ENCODE measurements at regions not wholly inside any gene's neighbourhood (a gene's known extent, or its start where the extent isn't known, plus 50 kb on each side); places are given as distances from the start of the nearest gene placed in this dataset.

- Histone ChIP-seq H3K27me3 (ENCODE audit: control insufficient read depth in 1 of 2, insufficient read depth in 2 of 2, low read length in 2 of 2) (no peaks in the 10 kb centered on the region; a peak in 1 of 5 replicates), H3K4me1 (ENCODE audit: insufficient read depth, low read length) (no peaks in the 10 kb centered on the region), H3K9ac (ENCODE audit: insufficient read depth, low read depth, low read length) (no peak overlapping the region), H3K36me3 (replicated peaks in 1 of 2; ENCODE audit: control insufficient read depth in 1 of 2, insufficient read depth in 2 of 2, low read length in 2 of 2) (no peaks in the 10 kb centered on the region), H3K9me3 (ENCODE audit: low read length) (no peaks in the 10 kb centered on the region), H3K4me2 (ENCODE audit: low read depth, low read length) (peak overlapping the region; percentile 18; the same call in 1 of the 2 replicates), H3K27ac (ENCODE audit: extremely low read length, insufficient read depth, low read length) (no peak overlapping the region), H3K79me2 (ENCODE audit: insufficient read depth, low read length) (no peaks in the 10 kb centered on the region), H2AFZ (ENCODE audit: low read length) (no peak overlapping the region), H4K20me1 (ENCODE audit: insufficient read depth, low read length) (no peaks in the 10 kb centered on the region), H3K4me3 (replicated peaks in 1 of 3; ENCODE audit: insufficient read depth in 1 of 3, low read depth in 2 of 3, low read length in 3 of 3) (no peak overlapping the region)
- intact Hi-C loops (cut with micrococcal nuclease; ENCODE audit: unreplicated experiment) (no loop called here), in situ Hi-C loops (cut with HindIII; ENCODE audit: extremely low pct_ligation_motif_present, low pct_unique_long_range_greater_than_20kb) (no loop called here)
- DNase-seq (ENCODE audit: low spot score) (no peak), ATAC-seq (peak; percentile 62), FAIRE-seq (no peak)
- no peak for TF ChIP-seq NFKB2 (CRISPR knock-in tag; IDR thresholded peaks at IDR 0.05; ENCODE audit: borderline replicate concordance)
- no peak for TF ChIP-seq E2F5 (CRISPR knock-in tag; conservative IDR thresholded peaks at IDR 0.05)
- TF ChIP-seq IRF9 (CRISPR knock-in tag; IDR thresholded peaks at IDR 0.05; ENCODE audit: borderline replicate concordance) = no peak
- TF ChIP-seq ATF2 (CRISPR knock-in tag; IDR thresholded peaks at IDR 0.05) = no peak
- no peak for TF ChIP-seq ZNF557 (CRISPR knock-in tag; IDR thresholded peaks at IDR 0.05)
- no peak for TF ChIP-seq ZNF225 (CRISPR knock-in tag; IDR thresholded peaks at IDR 0.05)
- no peak for TF ChIP-seq LCORL (IDR thresholded peaks at IDR 0.05)
- no peak for TF ChIP-seq LCORL (CRISPR knock-in tag; IDR thresholded peaks at IDR 0.05)
- no peak for TF ChIP-seq RBFOX2 (IDR thresholded peaks at IDR 0.05; ENCODE audit: low read depth, low read length)
- no peak for TF ChIP-seq POLR2G (IDR thresholded peaks at IDR 0.05; ENCODE audit: low read depth, low read length)
- no peak for TF ChIP-seq DRAP1 (CRISPR knock-in tag; IDR thresholded peaks at IDR 0.05)
- TF ChIP-seq ZNF781 (CRISPR knock-in tag; IDR thresholded peaks at IDR 0.05; ENCODE audit: borderline replicate concordance, not compliant biosample characterization) = no peak
- no peak for TF ChIP-seq ARID5B (CRISPR knock-in tag; IDR thresholded peaks at IDR 0.05)
- CTCF ChIA-PET (ENCODE audit: low intra/inter-chr PET ratio, low total read pairs) = no interaction called here
- WGBS (ENCODE audit: low lambda C conversion rate) = no CpG with 5 or more reads among the region's 50 CpGs
- POLR2A ChIA-PET = no interaction called here
- no TSS peak for BruUV-seq (replicated peaks)
Observed at GRCh38 chrX:139194571-139195280, 335.8 kb upstream of the F9 start.

All from HepG2 (cell line).